Stimulated activated CD4-positive, alpha-beta T cell treated with anti-CD3 and anti-CD28 coated beads, TNF-alpha, amount 100 ng/mL, for 24 hours (primary cell): ENCODE measurements at regions not wholly inside any gene's neighbourhood (a gene's known extent, or its start where the extent isn't known, plus 50 kb on each side); places are given as distances from the start of the nearest gene placed in this dataset.

Experiments used
- DNase-seq, 3 experiments: peaks; one replicate each; pipeline ENCODE4 v3.0.0-alpha.2; 2020; ENCODE audit warnings: low read depth in 3 of 3

DNA sequence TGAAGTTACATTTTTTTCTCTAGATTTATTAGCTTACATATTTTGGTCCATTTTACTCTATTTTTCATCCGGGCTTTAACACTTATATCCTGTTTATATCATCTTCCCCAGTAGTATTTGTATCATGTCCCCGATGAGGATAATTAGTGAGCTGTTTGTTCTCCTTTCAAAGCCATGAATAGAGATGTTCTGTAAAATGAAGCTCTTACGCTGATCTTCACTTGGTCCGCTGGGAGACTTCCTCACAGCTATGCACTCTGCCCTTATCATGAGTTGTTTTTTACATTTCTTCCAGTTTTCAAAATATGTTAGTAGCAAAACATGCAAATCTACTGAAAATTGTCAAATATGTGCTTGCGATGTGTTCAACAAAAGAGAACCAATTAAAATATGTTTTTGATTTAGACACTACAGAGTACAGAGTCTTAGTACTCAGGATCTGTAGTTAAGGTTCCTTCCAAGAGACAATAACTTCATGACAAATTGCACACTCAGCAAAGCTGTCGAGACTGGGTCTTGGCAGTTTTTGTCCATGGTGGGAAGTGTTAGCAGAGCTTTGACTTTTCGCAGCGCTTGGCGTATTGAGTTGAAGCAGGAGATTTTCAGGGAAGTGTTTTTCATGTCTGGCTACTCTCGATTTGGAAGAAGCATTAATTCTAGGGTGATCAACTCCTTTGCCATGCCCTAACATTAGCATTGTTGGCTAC lies 292.0 kb upstream of the ADAMTS5 start:
- DNase-seq = no peak

DNA sequence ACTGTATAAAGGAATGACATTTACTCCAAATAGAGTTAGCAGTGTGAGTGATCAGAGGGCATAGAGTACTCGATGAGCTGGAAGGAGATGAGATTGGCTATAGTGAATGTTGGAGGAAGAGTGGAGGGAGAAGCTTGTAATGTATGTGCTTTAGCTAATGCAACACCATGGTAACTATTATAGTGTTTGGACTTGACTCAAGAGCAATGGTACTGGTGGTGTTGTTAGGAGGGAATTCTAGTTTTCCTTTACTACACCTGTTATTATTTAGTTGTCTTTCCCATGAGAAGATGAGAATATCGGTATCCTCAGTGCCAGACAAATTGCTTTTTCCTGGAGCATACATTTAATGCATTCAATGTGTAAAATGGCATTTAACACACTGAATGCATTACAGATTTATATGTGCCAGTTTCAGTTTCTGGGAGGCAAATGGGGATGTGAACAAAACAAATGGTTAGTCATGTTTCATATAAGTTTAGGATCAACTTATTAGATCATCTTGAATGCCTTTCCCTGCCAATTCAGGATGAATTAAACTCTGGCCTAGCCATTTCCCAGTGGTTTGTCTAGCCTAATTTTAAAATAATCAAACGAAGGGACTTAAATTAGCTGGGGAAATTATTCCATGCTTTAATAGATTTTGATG lies 291.1 kb upstream of the ADAMTS5 start:
- no peak for DNase-seq

DNA sequence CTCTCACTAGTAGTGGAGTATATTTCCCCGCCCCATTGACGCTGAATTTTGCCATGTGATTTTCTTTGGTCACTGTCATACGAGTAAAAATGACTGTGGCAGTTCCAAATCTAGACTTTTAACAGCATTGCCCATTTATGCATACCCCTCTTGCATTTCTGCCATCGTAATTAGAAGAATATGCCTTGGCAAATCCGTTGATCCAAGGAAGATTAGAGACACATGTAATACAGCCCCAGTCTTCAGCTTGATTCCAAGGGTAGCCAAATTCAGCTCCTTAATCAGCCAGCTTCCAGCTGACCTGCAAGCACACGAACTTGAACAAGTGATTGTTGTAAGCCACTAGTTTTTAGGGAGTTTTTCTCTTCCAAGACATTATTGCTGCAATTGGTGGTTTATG lies 290.3 kb upstream of the ADAMTS5 start:
- DNase-seq = no peak

DNA sequence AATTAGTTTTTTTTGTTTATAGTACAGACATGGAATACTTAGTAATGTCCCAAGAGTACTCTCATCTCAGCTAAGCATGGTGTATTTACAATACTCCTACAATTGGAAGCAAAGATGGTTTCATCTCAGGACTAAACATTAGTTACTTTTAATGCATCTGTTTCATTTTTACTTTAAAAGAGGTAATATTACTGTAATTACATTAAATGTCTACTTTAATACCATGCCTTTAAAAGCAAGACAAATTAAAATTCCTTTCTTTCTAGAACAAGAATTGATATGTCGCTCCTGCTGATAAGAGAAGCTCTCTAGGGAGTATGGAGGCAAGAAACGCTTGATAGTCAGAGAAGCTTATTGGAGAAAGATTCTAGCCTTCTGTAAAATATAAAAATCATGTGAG lies 284.9 kb upstream of the ADAMTS5 start:
- DNase-seq = no peak

- no peak for DNase-seq
Observed at GRCh38 chr21:27250366-27250765, 283.5 kb upstream of the ADAMTS5 start.

DNA sequence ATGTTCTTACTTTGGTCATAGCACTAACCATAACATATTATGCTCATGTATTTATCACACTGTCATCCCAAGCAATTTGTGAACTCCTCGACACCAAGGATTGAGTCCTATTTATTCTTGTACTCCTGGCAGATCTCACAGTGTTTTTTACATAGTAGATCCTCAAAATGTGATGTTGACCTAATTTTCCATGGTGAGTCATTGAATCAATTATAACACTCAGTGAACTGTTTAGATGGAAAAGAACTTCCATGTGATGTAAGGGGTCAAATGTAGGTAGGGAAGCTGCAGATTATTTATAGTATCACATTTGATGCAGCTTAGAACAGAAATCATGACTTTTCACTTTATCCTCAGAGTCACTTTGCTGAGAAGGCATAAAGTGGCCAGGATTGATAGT lies 281.9 kb upstream of the ADAMTS5 start:
- DNase-seq = no peak

- DNase-seq = no peak
Observed at GRCh38 chr21:27246741-27247140, 279.9 kb upstream of the ADAMTS5 start.

DNA sequence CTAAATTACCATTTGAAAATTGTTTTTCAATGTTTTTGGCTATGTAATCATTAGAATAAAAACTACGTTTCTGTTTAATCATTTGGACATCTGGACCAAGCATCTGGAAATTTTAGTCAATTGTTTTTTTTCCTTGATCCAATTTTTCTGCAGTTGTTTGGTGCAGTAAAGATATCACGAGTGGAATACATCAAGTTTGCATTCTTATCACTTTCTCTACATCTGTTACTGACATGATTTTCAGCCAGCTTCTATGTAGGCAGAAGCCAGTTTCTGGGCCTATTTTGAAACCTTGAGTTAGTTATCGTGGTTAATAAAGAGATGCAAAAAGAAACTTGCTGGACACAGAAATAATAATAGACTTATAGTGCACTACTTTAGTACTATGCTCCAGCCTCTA lies 277.9 kb upstream of the ADAMTS5 start:
- no peak for DNase-seq

DNA sequence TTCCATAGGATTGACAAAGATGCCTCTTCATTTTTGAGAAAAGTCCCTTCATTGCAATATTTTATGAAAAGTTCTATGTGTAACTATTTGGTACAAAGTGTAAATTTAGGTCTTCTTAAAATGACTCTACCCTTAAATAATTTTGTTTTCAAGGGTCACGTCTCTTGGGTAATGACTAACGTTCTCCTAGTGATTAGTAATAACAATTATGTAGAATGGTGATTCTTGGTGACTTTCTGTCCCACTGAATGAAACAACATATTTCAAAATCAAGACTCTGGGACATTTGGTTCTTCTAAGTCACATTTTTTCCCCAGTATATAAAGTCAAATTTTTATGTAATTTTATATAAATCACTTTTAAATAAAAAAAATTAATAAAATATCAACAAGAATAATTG lies 277.5 kb upstream of the ADAMTS5 start:
- DNase-seq = no peak

DNA sequence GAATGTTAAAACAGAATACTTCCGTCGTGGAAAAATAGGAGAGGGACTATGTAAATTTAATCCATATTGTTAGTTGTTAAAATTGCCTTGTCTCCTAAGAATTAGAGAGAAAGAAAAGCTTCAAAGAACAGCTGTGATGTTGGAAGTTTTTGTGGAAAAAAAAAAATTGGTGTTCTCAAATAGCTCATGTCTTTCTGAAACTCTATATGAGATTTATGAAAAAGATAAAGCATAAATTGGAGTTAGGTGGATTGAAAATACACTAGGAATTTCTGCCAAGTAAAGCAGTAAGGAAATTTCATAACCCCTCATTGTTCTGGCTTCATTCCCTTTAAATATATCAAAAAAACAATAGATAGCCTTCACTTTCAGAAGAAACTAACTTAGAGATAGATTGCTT lies 274.0 kb upstream of the ADAMTS5 start:
- no peak for DNase-seq

DNA sequence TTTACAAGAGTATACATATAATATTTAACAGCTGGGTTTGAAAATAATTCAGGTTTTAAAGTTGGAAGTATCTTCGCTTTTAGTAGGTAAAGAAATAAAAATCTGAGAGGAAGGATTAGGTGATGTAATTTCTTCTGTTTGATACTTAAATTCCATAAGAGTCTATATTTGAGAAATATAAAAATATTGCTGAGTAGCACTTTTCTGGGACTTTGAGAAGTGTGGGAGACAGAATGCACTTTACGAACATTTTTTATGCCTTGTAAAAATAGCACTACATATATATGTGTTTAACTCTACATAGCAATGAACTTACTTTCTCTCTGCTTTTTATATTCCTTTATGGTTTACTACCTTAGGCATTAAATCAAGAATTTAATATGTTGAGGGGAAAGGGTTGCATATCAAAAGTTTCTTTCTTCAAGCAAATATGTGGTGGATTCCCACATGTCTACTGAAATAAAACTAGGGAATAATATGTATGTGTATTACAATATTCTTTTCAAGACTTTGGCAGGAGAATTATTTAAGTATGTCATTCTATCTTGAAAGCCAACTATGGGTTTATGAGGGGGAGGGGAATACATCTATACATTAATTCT lies 266.7 kb upstream of the ADAMTS5 start:
- DNase-seq = no peak

GRCh38 chr21:27225940-27226339 lies 259.1 kb upstream of the ADAMTS5 start:
- no peak for DNase-seq

DNA sequence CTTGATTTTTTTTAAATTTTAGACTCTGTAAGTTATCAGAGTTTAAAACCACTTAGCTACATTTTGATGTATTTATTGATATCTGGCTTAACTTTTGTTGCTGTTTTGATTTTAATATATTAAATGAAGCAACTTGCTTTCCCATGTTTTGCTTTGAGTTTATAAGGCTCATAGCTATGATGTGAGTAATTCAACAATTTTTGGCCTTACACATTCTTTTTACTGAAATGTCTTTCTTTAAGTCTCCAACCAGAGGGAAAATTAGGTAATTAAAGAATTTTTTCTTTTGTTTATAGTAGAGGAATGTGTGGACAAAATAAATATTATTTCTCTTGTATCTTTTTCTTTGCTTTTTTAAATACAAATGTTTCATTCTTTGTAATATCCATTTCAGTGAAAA lies 258.3 kb upstream of the ADAMTS5 start:
- no peak for DNase-seq

GRCh38 chr21:27224169-27224568 lies 257.3 kb upstream of the ADAMTS5 start:
- no peak for DNase-seq

GRCh38 chr21:27221077-27221476 lies 254.2 kb upstream of the ADAMTS5 start:
- no peak for DNase-seq

DNA sequence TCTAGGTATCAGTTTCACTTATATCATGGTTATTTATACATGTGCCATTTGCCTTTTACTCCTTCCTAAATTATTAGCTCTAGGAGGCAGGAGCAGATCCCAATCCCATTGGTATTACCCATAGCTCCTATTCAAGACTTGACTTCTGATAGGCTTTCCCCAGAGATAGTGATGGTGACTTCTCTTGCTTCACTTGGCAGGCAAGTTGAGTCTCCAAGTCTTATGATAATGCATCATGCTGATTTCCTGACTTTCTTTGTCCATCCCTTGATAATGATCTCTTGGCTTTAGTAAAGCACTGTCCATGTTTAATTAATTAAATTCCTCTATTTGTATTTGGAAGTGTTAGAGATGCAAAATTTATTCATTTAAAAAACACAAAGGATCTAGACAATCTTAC lies 253.5 kb upstream of the ADAMTS5 start:
- DNase-seq = no peak

DNA sequence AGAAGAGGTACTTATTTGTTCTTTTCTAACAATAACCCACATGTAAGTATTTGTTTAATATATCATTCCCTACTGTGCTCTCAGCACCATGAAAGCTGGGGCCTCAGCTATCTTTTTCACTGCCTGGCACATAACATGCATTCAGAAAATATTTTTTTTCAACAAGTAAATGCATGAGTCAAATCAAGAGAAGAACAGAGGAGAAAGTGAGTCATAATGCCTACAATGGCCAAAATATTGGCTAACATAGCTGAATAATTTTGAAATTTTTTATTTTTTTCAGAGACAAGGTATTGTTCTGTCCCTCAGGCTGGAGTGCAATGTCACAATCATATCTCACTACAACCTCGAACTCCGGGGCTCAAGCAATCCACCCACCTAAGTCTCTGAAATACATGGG lies 252.2 kb upstream of the ADAMTS5 start:
- DNase-seq = no peak

GRCh38 chr21:27213303-27213702 lies 246.4 kb upstream of the ADAMTS5 start:
- no peak for DNase-seq

GRCh38 chr21:27212441-27212840 lies 245.6 kb upstream of the ADAMTS5 start:
- DNase-seq = no peak

GRCh38 chr21:27209546-27209945 lies 242.7 kb upstream of the ADAMTS5 start:
- DNase-seq = no peak

GRCh38 chr21:27206368-27206982 lies 239.6 kb upstream of the ADAMTS5 start:
- no peak for DNase-seq

DNA sequence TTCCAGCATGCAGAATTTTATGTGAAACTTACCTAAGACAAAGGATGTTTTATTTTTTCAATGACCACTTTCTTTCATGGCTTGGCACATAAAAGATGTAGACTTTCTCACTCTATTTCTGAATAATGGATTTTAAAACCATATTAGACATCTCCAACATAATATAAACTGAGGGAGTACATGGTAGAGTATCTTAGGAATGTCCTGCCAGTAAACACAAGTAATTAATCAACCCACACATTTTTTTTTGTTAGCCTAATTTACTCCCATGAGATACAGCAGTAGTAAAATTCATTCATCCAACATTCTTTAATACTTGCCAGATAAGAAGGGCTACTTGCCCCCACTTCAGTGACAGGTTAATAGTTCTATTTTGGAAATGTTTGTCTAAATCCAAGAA lies 235.4 kb upstream of the ADAMTS5 start:
- no peak for DNase-seq

DNA sequence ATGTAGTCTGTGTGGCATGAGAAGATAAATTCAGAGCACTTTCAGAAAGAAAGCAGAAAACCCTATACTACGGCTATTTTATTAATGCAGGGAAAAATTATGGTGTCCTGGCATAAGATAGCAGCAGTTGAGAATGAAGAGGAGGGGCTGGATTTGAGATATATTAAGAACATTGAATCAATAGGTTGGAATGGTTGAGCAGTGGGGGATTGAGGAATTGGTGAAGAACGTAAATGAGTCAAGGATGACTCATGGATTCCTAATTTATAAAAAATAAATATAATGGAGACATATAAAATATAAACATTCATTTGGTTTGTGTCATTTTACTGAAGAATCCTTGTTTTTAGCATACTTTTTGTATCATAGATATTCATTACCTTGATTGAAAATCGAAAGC lies 234.3 kb upstream of the ADAMTS5 start:
- no peak for DNase-seq
